ENCODE measurements at regions not wholly inside any gene's neighbourhood (a gene's known extent, or its start where the extent isn't known, plus 50 kb on each side); places are given as distances from the start of the nearest gene placed in this dataset.

DNA sequence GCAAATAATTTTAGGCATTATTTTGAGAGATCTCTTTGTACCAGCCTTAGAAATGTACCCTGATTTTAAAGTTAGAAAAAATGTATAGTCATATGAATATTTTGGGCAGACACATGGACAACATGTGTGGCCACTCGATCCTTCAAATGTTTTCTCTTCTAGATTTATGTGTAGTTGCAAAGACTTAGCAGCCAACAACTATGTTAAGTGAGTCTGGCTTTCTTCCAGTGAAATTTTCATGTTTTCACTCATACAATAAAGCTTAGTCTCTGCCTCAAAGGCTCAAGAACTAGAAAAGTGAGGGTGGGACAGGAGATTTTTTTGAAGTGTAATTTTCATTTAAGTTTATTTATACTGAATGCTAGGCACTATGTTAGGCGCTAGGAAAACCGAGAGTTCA, 207.7 kb upstream of the DACH1 start:
- Mint-ChIP-seq H3K27me3 (no peaks in the 10 kb centered on the region), H3K36me3 (ENCODE audit: low read depth) (no peaks in the 10 kb centered on the region), H3K9me3 (peaks cover 6% of the 10 kb centered on the region), H3K27ac (no peak overlapping the region), H3K4me1 (no peaks in the 10 kb centered on the region), H3K4me3 (no peak overlapping the region)
- CTCF ChIA-PET, result no interaction called here
- ATAC-seq (ENCODE audit: low read depth) (no peak), DNase-seq (no peak)
- intact Hi-C loops (cut with micrococcal nuclease), result no loop called here
- POLR2A ChIA-PET, result no interaction called here
- TF ChIP-seq, protein P1, sequence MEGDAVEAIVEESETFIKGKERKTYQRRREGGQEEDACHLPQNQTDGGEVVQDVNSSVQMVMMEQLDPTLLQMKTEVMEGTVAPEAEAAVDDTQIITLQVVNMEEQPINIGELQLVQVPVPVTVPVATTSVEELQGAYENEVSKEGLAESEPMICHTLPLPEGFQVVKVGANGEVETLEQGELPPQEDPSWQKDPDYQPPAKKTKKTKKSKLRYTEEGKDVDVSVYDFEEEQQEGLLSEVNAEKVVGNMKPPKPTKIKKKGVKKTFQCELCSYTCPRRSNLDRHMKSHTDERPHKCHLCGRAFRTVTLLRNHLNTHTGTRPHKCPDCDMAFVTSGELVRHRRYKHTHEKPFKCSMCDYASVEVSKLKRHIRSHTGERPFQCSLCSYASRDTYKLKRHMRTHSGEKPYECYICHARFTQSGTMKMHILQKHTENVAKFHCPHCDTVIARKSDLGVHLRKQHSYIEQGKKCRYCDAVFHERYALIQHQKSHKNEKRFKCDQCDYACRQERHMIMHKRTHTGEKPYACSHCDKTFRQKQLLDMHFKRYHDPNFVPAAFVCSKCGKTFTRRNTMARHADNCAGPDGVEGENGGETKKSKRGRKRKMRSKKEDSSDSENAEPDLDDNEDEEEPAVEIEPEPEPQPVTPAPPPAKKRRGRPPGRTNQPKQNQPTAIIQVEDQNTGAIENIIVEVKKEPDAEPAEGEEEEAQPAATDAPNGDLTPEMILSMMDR (IDR thresholded peaks at IDR 0.05), result no peak

DNA sequence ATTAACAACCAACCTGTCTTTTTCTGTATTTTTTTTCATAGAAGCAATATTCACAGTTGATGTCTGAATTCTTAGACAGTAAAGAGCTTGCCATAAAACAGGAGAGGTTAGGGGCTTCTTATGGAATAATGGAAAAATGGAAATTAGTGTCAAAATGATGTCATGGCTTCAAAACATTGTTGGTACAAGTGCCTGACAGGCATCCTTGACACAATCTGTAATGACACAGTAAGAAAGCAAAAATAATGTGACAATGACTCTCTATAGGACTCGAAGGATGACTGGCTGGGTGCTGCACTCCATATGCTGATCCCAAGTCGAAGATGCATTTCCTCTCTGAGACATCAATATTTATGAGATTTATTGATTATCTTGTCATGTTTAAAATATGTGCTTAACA, 205.3 kb upstream of the DACH1 start:
- Mint-ChIP-seq H3K27me3 (no peaks in the 10 kb centered on the region), H3K36me3 (ENCODE audit: low read depth) (no peaks in the 10 kb centered on the region), H3K4me1 (no peaks in the 10 kb centered on the region), H3K4me3 (no peak overlapping the region), H3K9me3 (peaks cover 6% of the 10 kb centered on the region), H3K27ac (no peak overlapping the region)
- DNase-seq (no peak), ATAC-seq (ENCODE audit: low read depth) (no peak)
- CTCF ChIA-PET, result no interaction called here
- TF ChIP-seq, protein P1 (IDR thresholded peaks at IDR 0.05), result no peak
- POLR2A ChIA-PET, result no interaction called here
- intact Hi-C loops (cut with micrococcal nuclease), result no loop called here

DNA sequence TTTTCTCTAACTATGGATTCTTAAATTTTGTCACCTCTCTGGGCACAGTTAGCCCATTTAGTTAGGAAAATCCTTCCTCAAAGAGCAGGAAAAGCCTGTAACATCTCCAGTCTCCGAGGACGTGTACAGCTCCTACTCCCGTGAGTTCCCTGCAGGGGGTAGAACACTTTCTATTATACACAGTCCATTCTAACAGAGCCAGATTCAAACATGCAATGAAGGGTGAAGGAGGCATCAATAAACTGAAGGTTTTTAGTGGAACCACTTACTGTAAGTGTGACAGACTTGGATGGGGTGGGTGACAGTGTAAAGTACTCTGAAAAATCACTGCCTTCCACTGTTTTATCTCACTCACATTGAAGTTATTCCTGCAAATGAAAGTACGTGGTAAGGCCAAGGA, 204.7 kb upstream of the DACH1 start:
- intact Hi-C loops (cut with micrococcal nuclease), result no loop called here

DNA sequence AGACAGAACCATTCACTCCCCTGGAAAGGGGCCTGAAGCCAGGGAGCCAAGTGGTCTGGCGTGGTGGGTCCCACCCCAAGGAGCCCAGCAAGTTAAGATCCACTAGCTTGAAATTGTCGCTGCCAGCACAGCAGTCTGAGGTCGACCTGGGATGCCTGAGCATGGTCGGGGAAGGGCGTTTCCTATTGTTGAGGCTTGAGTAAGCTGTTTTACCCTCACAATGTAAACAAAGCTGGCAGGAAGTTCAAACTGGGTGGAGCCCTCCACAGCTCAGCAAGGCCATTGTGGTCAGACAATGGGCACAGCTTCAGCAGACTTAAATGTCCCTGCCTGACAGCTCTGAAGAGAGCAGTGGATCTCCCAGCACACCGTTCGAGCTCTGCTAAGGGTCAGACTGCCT, 195.6 kb upstream of the DACH1 start:
- Mint-ChIP-seq H3K27me3 (no peaks in the 10 kb centered on the region), H3K9me3 (peaks cover 8% of the 10 kb centered on the region), H3K4me3 (no peak overlapping the region), H3K27ac (no peak overlapping the region), H3K36me3 (ENCODE audit: low read depth) (no peaks in the 10 kb centered on the region), H3K4me1 (no peaks in the 10 kb centered on the region)
- intact Hi-C loops (cut with micrococcal nuclease), result no loop called here
- TF ChIP-seq, protein P1 (IDR thresholded peaks at IDR 0.05), result no peak
- POLR2A ChIA-PET, result no interaction called here
- DNase-seq (no peak), ATAC-seq (ENCODE audit: low read depth) (no peak)
- CTCF ChIA-PET, result no interaction called here

More for the DNA sequence above, 204.7 kb upstream of the DACH1 start:
- H3K27ac Mint-ChIP-seq, result no peak overlapping the region
- ChIA-PET CTCF (no interaction called here), POLR2A (no interaction called here)
- TF ChIP-seq, protein P1 (IDR thresholded peaks at IDR 0.05), result no peak
- peaks cover 6% of the 10 kb centered on the region for H3K9me3 Mint-ChIP-seq
- no peak overlapping the region for H3K4me3 Mint-ChIP-seq
- DNase-seq, result no peak
- no peaks in the 10 kb centered on the region for H3K36me3 Mint-ChIP-seq (ENCODE audit: low read depth)
- no peaks in the 10 kb centered on the region for H3K27me3 Mint-ChIP-seq
- no peak for ATAC-seq (ENCODE audit: low read depth)
- no peaks in the 10 kb centered on the region for H3K4me1 Mint-ChIP-seq

DNA sequence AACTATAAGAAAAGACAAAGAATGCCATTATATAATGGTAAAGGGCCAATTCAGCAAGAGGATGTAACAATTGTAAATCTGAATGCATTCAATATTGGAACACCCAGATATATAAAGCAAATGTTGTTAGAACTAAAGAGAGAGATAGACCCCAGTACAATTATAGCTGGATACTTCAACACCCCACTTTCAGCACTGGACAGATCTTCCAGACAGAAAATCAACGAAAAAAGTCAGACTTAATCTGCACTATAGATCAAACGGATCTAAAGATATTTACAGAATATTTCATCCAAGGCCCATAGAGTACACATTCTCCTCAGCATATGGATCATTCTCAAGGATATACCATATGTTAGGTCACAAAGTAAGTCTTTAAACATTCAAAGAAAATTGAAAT, 194.6 kb upstream of the DACH1 start:
- TF ChIP-seq, protein P1 (IDR thresholded peaks at IDR 0.05), result no peak
- H3K27ac Mint-ChIP-seq, result no peak overlapping the region
- ATAC-seq (ENCODE audit: low read depth) (no peak), DNase-seq (no peak)
- no peaks in the 10 kb centered on the region for H3K4me1 Mint-ChIP-seq
- POLR2A ChIA-PET, result no interaction called here
- no peaks in the 10 kb centered on the region for H3K27me3 Mint-ChIP-seq
- H3K36me3 Mint-ChIP-seq (ENCODE audit: low read depth), result no peaks in the 10 kb centered on the region
- CTCF ChIA-PET, result no interaction called here
- peaks cover 8% of the 10 kb centered on the region for H3K9me3 Mint-ChIP-seq
- intact Hi-C loops (cut with micrococcal nuclease), result no loop called here
- no peak overlapping the region for H3K4me3 Mint-ChIP-seq

Data from activated B cell treated with CpG ODN at 0.5 μM for 24 hours (primary cell).